Stimulated activated CD4-positive, alpha-beta T cell treated with anti-CD3 and anti-CD28 coated beads, Interleukin-15, amount 100 ng/mL, for 48 hours (primary cell): ENCODE measurements at regions not wholly inside any gene's neighbourhood (a gene's known extent, or its start where the extent isn't known, plus 50 kb on each side); places are given as distances from the start of the nearest gene placed in this dataset.

Experiments
- DNase-seq, 2 donors: peaks; one replicate each; pipeline ENCODE4 v3.0.0-alpha.2; 2020; ENCODE audit warnings: low read depth in 2 of 2

- DNase-seq = no peak
Measured at GRCh38 chr3:14590569-14590968, 50.4 kb upstream of the GRIP2 start.

- DNase-seq = no peak
Measured at GRCh38 chr3:14592390-14592789, 52.2 kb upstream of the GRIP2 start.

- no peak for DNase-seq
Measured at GRCh38 chr3:14592836-14593235, 52.7 kb upstream of the GRIP2 start.

GRCh38 chr3:14594234-14594633 is 54.1 kb upstream of the GRIP2 start:
- no peak for DNase-seq

GRCh38 chr3:14595561-14595960 is 55.4 kb upstream of the GRIP2 start:
- no peak for DNase-seq

- no peak for DNase-seq
Measured at GRCh38 chr3:14597266-14597665, 54.3 kb upstream of the CCDC174 start.

GRCh38 chr3:14598143-14598569 is 53.4 kb upstream of the CCDC174 start:
- peak; percentile 28 to 44 for DNase-seq

GRCh38 chr3:14599488-14599887 is 52.1 kb upstream of the CCDC174 start:
- no peak for DNase-seq

GRCh38 chr3:14600075-14600474 is 51.5 kb upstream of the CCDC174 start:
- DNase-seq = no peak

GRCh38 chr3:14600856-14601610 is 50.5 kb upstream of the CCDC174 start:
- no peak for DNase-seq

- no peak for DNase-seq
Measured at GRCh38 chr3:14601692-14602005, 49.9 kb upstream of the CCDC174 start.
